ENCODE measurements at regions not wholly inside any gene's neighbourhood (a gene's known extent, or its start where the extent isn't known, plus 50 kb on each side); places are given as distances from the start of the nearest gene placed in this dataset.
"Not testable (repeated sequence)": the region's sequence is repeated elsewhere in the genome, so short reads cannot be mapped to it uniquely, and the experiment has no call there.

- in situ Hi-C loops (cut with MboI; ENCODE audit: low sequenced_read_pairs, unreplicated experiment): no loop called here
- DNase-seq (ENCODE audit: low spot score): no peak
- TF ChIP-seq CTCF (IDR thresholded peaks at IDR 0.05; ENCODE audit: borderline replicate concordance, control extremely low read depth, extremely low read depth, insufficient read depth, missing control alignments): no peak
These were observed 418.6 kb upstream of the DIPK2B start for GRCh38 chrX:45619290-45619689.

GRCh38 chrX:45615591-45615990 is 414.9 kb upstream of the DIPK2B start:
- in situ Hi-C loops (cut with MboI; ENCODE audit: low sequenced_read_pairs, unreplicated experiment); DNase-seq (ENCODE audit: low spot score): not testable (repeated sequence)

- TF ChIP-seq CTCF (IDR thresholded peaks at IDR 0.05; ENCODE audit: borderline replicate concordance, control extremely low read depth, extremely low read depth, insufficient read depth, missing control alignments): no peak
- DNase-seq (ENCODE audit: low spot score): no peak
- in situ Hi-C loops (cut with MboI; ENCODE audit: low sequenced_read_pairs, unreplicated experiment): no loop called here
These were observed 414.2 kb upstream of the DIPK2B start for GRCh38 chrX:45614853-45615252.

- no peak for TF ChIP-seq CTCF (IDR thresholded peaks at IDR 0.05; ENCODE audit: borderline replicate concordance, control extremely low read depth, extremely low read depth, insufficient read depth, missing control alignments)
- in situ Hi-C loops (cut with MboI; ENCODE audit: low sequenced_read_pairs, unreplicated experiment): no loop called here
- no peak for DNase-seq (ENCODE audit: low spot score)
These were observed 401.5 kb upstream of the DIPK2B start for GRCh38 chrX:45602151-45602550.

GRCh38 chrX:45601052-45601451 is 400.4 kb upstream of the DIPK2B start:
- TF ChIP-seq CTCF (IDR thresholded peaks at IDR 0.05; ENCODE audit: borderline replicate concordance, control extremely low read depth, extremely low read depth, insufficient read depth, missing control alignments): no peak
- in situ Hi-C loops (cut with MboI; ENCODE audit: low sequenced_read_pairs, unreplicated experiment): no loop called here
- no peak for DNase-seq (ENCODE audit: low spot score)

GRCh38 chrX:45598861-45599260 is 398.2 kb upstream of the DIPK2B start:
- in situ Hi-C loops (cut with MboI; ENCODE audit: low sequenced_read_pairs, unreplicated experiment): no loop called here
- DNase-seq (ENCODE audit: low spot score): no peak
- no peak for TF ChIP-seq CTCF (IDR thresholded peaks at IDR 0.05; ENCODE audit: borderline replicate concordance, control extremely low read depth, extremely low read depth, insufficient read depth, missing control alignments)

GRCh38 chrX:45596188-45596808 is 395.6 kb upstream of the DIPK2B start:
- no peak for TF ChIP-seq CTCF (IDR thresholded peaks at IDR 0.05; ENCODE audit: borderline replicate concordance, control extremely low read depth, extremely low read depth, insufficient read depth, missing control alignments)
- in situ Hi-C loops (cut with MboI; ENCODE audit: low sequenced_read_pairs, unreplicated experiment): no loop called here

More at GRCh38 chrX:45596188-45596808, 395.6 kb upstream of the DIPK2B start:
- no peak for DNase-seq (ENCODE audit: low spot score)
